RPMI7951 (cell line): ENCODE measurements at regions not wholly inside any gene's neighbourhood (a gene's known extent, or its start where the extent isn't known, plus 50 kb on each side); places are given as distances from the start of the nearest gene placed in this dataset.

Experiments used
- DNase-seq: peaks from one replicate; pipeline ENCODE4 v3.0.0-alpha.2; 2012; ENCODE audit warnings: low read depth

DNA sequence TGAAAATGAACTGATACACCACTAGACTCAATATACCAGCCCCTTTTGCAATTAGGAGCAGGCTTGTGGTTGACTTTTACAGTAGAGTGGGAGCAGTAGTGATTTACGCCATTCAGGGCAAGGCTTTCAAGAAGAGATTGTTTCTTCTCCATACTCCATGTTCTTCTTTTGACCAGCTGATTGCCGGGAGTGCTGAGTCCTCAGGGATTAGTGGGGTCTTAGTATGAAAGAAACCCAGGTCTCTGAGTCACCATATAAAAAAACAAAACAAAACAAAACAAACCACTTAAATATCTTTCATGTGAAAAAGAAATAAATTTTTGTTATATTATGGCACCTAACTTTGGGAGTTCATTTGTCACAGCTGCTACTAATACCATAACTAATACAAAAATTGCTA, 465.6 kb upstream of the TRIB2 start:
- no peak for DNase-seq

DNA sequence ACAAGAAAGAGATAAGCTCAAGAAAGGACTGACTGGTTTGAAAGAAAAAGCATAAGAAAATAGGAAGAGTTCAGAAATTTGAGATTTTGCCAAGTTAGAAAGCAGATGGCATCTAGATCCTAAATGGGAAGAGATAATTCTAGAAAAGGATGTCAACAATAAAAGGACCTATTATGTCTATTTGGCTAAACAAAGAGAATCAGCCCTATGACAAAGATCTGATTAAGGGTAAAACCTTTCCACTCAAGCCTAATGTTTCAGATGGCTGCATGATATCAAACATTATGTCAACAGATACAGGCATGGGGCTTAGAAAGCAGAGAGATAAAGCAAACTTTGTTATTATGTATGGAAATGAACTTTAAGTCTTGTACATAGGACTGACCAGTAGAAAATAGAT, 465.0 kb upstream of the TRIB2 start:
- DNase-seq, result no peak

DNA sequence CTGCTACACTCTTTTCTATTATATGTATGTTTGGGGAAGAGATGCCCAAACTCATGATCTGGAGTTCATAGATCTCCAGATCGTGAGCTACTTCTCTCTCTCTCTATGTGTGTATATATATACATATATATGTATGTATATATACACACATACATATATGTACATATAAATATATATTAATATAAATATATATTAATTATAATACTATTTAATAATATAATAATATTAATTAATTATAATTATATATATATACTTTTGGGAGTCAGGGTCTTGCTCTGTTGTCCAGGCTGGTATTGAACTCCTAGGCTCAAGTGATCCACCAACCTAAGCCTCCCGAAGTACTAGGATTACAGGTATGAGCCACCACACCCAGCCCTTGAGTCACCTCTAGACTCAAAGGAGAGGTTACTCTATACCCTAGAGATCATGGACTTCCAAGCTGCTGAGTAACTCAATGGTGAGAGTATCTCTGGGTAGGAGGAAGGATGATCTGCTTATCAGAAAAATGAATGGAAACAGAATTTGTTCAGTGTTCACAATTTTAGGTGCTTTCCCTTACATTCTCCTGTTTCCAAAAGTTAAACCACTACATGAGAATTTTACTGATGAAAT, 463.5 kb upstream of the TRIB2 start:
- DNase-seq, result no peak

DNA sequence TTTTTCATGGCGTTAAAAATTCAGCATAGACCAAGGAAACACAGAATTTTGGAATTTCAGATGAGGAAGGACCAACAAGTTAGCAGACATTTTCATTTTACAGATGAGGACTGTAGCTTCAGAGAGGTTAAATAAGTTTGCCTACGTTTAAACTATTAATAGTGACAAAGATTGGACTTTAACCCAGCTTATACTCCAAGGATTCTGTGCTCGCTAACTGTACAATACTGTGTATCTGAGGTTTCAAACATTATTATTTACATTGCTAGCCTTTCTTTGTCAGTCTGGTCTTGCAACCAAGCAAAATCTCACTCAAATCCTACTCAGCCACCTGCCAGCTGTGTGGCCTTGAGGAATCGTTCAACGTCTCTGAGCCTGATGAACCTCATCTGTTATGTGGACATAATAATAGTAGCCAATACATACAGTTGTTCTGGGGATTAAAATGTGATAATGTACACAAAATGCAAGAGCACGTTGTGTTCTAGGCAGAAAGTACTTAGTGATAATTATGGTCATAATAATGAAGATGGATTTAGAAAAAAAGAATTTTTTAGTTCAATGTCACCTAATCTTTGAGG, 462.4 kb upstream of the TRIB2 start:
- DNase-seq, result no peak

DNA sequence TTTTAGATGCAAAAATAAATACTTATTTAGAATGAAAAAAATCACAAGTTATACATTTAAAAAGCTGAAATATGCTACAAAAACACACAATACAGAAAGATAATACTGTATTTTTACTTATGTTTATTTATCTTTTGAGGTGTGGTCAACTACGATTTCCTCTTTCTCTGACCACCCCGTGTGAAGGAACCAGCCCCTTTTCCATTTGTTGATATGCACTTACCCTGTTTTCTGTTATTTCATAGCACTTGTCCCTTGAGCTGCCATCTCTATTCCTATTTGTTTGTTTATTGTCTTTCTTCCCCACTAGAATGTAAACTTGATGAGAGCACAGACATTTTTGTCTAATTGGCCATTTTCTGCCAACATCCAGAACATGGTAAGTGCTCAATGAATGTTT, 460.5 kb upstream of the TRIB2 start:
- no peak for DNase-seq

DNA sequence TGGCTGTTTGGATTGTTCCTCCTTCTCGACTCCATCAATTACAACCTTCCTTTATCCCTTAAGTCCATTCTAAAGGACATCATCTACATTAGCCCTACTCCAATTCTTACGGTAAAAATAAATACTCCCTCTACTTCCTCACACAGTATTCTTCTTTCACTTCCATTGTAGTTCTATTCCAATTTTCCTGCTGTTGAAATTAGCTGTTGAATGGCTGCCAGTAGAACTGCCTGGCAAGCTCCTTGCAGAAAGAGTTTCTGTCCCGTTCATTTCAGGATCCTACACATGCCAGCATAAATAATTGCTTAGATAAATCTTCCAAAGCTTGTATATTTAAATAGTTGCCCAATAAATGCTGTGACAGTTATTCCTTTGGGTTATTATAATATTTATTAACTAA, 459.3 kb upstream of the TRIB2 start:
- DNase-seq, result no peak

DNA sequence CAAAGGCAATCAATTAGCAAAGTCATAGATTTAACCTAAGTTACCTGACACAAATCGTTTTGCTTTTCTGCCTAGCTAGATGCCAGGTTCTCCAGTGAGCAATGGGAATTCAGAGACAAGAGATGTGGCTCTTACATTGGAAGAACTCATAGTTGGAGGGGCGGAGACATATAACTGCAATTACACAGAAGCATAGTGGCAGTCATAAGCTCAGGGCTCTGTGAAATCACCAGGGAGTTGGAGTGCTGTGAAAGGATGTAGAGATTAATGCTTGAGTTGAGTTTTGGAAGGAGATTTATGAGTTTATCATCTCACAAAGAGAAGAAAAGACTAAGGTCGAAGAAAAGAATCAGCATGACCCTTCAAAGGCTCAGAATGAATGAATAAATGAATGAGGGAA, 457.2 kb upstream of the TRIB2 start:
- no peak for DNase-seq

DNA sequence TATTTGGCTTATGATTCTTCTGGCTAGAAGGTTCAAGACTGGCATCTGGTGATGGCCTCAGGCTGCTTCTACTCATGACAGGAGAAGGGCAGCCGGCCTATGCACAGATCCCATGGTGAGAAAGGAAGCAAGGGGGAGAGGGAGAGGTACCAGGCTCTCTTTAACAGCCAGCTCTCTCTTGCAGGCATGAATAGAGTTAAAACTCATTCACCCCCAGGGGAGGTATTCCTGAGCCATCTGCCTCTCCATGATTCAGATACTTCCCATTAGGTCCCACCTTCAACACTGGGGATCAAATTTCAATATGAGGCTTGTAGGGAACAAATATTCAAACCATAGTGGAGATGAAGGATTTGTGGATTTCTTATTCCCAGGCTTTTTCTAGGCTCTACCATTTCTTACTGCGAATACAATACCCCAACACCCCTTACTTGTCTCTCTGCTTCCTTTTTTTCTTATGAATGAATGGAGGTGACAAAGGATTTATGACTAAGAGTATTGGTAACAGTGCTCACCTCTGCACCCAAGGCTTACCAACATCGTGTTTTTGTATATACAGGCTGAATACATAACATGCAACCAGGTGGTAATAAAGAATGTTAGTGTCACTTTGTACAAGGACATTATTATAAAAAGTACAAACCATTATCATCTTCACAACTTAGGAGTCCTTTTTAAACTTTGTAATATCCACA, 454.6 kb upstream of the TRIB2 start:
- DNase-seq, result peak; percentile 89

DNA sequence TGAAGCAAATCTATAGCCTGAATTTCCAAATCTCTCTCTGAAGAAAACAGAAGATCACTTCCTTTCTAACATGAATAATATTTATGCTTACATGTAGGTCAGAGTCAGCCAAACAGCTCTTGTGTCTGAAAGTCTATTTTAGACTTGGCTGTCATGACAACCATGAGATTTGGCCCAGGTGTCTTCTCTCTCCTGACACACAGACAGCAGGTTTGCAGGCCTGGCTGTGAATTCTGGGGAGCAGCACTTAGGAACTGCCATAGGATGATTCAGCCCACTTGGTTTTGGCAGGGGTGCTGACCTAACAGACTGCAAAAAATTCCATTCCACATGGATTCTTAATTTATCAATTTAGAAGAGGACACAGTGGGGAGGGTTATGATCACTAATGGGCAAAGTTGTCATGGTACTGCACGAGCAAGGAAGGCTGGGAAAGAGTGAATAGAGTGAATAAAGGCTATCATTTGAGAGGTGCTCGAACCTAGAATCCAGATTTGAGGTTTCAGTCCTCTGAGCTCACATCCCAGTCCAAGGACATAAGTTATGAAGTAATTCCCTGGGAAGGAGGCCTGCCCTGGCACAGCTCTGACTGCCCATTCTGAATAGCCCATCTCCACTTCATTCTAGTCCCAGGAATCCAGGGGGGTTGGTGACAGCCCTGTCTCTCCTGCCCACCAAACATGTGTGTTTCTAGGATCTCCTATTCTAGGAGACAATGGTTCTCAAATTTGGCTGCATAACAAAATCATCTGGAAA, 453.9 kb upstream of the TRIB2 start:
- peak; percentile 82 for DNase-seq

DNA sequence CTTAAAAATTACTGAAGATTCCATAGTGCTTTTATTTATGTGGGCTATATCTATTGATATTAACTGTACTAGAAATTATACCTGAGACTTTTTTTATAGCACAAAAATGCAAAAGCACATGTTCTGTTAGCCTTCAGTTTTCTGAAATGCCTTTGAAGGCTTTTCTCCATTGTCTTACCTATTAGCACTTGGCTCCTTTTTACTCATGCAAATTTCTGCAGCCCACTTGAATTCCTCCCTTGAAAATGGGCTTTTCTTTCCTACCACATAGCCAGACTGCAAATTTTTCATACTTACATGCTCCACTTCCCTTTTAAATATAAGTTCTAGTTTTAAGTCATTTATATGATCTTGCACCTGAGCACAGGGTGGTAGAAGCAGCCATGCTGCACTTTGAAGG, 453.0 kb upstream of the TRIB2 start:
- no peak for DNase-seq

DNA sequence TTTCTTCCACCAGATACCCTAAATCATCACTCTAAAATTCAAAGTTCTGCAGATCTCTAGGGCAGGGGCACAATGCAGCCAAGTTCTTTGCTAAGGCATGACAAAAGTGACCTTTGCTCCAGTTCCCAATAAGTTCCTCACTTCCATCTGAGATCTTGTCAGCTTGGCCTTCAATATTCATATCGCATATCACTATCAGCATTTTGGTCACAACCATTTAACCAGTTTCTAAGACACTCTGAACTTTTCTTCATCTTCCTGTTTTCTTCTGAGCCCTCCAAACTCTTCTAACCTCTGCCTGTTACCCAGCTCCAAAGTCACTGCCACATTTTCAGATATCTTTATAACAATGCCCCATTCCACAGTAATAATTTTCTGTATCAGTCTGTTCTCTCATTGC, 452.6 kb upstream of the TRIB2 start:
- DNase-seq, result no peak

DNA sequence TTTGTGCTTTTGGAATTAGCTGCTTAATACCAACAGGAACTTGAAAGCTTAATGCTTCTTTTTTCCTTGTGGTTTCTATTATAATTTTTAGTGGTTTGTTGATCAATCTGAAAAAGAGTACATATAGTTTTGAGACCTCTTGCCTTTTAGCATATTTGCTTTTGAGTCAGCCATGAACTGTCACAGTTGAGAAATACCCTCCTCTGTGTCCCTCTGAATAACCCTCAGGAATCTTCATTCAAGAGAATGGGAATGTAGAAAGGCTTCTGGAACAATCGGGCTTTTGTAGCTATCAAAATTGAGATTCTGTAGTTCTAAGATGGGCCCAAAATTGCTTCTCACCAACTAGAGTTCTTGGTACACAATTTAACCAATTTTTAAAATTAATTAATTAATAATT, 451.1 kb upstream of the TRIB2 start:
- DNase-seq, result no peak

DNA sequence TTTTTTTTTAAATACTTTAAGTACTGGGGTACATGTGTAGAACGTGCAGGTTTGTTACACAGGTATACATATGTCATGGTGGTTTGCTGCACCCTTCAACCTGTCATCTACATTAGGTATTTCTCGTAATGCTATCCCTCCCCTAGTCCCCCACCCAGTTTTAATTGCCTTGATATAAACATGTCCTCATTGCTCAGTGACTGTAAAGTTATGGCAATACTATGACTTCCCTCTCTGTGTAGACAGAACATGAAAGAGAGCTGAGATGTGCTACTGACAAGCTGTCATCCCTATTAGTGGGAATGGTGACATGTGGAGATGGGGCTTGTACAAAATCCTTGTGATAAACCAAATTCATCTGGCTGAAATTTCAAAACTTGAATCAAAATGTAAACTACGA, 449.7 kb upstream of the TRIB2 start:
- no peak for DNase-seq

DNA sequence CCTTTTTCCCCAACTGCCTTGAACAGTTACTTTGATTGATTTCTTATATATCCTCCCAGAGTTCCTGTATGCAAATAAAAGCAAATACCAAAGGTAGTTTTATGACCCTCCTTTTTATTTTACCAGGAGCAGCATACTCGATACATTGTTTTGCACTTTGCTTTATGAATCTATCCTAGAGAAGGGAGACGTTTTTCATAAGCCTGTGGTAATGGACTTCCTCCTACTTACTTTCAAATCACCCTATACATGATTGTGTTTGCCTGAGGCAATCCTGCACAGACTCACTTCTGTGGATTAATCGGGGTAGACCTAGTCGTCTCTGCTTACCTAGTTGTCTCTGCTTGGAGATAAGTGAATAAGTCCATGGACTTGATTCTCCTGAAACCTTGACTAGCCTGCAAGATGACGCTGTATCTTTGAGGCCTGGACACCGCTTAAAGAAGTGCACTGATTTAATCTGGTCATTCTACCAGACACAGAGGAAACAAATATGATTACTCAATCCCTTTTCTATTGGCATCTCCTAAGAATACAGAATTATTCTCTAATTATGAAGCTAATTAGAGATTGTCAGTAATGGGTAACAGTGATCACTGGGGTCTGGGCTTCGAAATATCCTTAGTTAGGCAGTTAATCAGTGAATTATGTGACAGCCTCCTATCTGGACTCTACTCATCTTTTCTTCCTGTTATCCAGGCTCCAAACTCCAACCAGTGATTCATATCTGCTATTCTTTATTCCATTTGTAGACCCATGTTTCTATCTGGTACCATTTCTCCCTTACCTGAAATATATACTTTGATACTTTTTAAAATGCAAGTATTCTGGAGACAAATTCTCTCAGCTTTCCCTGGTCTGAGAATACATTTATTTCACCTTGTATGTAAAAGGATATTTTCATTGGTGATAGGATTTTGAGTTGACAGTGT, 447.4 kb upstream of the TRIB2 start:
- DNase-seq, result peak; percentile 25

DNA sequence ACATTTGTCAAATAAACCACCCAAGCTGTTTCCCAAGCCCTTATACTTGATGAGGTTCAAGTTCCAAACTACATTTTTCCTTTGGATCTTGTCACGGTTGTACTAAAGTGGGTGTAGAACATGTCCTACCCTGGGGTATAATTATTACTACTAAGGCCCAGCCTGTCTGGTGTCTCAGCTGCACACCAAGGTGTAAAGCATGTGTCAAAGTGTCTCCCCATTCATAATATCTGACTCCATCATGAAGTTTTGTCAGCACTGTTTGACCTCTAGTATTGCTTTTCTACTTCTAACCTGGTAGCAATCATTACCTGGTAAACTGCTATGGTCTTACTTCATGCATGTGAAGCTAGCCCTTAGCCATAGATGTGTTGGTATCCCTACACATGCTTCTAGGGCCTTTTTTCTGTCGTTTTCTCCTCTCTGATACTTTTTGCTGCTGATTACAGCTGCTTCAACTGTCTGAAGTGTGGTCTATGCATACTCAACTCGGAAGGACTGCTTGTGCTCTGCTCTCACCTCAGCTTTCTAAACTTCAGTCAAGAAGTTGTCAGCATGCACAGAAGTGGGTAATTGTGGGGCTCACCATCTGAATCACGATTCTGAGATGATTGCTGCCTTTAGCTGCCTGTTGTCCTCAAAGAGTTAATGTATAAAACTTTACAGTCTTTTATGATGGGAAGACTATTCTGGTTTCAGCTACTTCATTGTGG, 445.7 kb upstream of the TRIB2 start:
- DNase-seq, result no peak

DNA sequence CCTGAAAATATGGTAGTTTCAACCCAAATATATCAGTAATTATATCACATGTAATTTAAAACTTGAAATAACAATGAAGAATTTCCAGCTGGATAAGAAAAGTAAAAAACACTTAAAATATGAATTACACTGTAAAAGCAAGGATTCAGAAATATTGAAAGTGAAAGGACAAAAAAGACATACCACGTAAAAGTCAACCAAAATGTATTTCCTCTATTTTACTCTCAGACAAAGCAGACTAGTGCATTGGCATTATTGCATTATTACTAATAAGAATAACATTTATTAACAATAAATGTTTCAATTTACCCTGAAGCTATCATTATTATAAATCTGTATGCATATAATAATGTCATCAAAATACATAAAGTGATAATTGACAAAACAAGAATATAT, 445.1 kb upstream of the TRIB2 start:
- no peak for DNase-seq

DNA sequence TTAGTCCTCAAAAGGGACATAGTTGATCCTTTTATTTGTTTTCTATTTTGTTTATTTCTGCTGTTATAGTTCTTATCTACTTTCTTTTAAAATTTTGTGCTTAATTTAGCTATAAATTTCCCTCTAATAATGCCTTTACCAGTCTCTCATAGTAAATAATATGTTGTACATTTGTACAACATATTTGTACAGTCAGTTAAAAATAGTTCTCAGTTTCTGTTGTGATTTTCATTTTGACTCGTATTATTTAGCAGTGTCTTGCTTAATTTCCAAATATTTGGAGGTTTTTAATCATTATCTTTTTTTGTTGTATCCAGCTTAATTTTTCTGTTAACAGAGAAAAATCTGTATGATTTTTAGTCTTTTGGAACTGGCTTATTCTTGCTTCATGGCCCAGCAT, 443.6 kb upstream of the TRIB2 start:
- no peak for DNase-seq

DNA sequence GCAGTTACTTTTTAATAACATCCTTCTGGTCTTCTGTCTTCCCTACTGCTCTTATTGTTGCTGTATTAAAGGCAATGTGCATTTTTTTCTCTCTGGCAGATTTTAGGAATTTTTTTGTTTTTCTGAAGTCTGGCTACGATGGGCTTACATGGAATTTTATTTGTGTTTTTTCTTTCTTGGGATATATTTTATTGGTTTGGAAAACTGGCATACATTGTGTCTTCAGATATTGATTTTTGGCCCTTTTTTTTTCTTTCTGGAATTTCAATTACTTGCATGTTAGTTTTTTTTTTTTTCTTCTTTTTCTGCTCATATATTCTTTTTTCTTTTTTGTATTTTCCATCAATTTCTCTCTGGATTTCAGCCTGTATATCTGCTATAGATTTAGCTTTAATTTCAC, 442.1 kb upstream of the TRIB2 start:
- no peak for DNase-seq

DNA sequence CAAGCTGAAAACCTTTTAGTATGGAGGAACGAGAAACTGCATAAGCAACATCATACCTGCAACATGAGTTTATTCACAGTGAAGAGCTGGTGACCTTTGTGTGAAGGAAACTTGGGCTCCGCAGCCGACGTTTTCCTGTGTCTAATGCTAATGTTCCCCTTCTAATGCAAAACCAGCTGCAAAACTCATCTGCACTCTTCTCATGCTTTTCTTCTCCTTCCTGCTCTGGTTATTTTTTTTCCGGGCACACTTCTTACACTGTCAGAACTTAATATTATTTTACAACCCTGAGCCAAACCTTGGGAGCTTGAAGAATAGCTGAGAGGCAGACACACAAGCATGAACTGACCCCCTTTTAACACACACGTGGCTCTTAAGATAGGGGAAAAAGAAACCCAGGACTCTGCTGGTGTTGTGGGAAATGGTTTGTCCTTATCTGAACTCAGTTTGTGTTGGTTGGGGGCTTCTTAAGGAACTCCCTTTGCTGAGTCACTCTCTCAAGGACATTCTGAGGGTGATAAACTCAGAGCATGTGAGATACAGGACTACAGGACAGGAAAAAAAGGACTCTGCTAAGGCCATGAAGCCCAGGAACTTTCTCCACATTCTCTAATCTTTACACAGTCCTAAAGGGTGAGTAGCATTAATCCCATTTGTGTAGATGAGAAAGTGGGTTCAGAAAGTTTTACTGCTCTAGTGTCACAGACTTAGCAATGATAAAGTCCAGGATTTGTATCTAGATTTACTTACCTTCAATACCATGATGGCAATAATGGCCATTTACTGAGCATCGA, 439.3 kb upstream of the TRIB2 start:
- DNase-seq, result no peak

DNA sequence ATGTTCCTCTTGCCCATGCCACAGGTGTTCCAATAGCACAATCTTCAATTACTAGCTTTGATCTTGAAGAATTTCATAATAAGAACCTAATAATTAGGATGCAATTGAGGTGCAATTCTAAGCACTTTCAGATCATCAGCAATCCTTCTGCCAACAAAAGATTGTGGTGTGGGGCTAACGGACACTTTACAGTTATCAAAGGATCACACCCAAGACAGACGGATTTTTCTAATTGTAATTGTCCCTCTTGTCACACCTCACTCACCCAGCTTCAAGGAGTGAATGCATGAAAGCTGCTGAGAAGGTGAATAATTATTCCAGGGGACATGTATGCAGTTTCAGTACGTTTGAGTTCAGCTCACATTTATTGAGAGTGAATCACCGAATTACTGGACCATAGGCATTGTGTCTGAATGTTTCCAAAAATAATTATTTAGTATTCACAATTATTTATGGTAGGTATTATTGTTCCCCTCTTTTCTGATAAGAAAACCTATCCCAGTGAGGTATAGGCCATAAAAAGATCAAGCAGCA, 438.5 kb upstream of the TRIB2 start:
- DNase-seq, result no peak
